ENCODE measurements at regions not wholly inside any gene's neighbourhood (a gene's known extent, or its start where the extent isn't known, plus 50 kb on each side); places are given as distances from the start of the nearest gene placed in this dataset.
"Not testable (repeated sequence)": the region's sequence is repeated elsewhere in the genome, so short reads cannot be mapped to it uniquely, and the experiment has no call there.

DNA sequence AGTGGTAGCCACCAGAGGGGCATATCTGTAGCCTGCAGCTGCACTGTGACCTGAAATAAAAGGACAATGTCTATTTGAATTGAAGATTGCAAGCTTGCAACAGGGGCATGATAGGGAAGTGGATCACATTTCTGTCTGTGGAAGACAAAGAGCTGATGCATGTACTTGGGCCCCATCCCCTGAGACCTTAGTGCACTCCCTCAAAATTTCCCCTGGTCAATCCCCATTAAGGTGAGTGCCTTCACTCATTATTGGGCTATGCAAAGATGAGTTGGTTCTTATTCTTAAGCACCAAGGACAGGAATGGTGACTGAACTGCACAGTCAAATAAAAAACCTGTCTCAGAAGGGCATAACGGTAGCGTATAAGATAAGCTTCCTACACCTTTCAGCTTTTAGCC is 273.1 kb upstream of the ARSJ start:
- H3K4me1 ChIP-seq, result no peaks in the 10 kb centered on the region
- H3K9me3 ChIP-seq, result no peaks in the 10 kb centered on the region
- H3K27ac ChIP-seq, result no peak overlapping the region
- H3K36me3 ChIP-seq, result no peaks in the 10 kb centered on the region
- H3K27me3 ChIP-seq, result no peaks in the 10 kb centered on the region
- intact Hi-C loops (cut with DNase I; ENCODE audit: low total_unique reads), result no loop called here
- DNase-seq, result no peak
- TF ChIP-seq POLR2A (IDR thresholded peaks at IDR 0.05), result no peak
- TF ChIP-seq, protein P1, sequence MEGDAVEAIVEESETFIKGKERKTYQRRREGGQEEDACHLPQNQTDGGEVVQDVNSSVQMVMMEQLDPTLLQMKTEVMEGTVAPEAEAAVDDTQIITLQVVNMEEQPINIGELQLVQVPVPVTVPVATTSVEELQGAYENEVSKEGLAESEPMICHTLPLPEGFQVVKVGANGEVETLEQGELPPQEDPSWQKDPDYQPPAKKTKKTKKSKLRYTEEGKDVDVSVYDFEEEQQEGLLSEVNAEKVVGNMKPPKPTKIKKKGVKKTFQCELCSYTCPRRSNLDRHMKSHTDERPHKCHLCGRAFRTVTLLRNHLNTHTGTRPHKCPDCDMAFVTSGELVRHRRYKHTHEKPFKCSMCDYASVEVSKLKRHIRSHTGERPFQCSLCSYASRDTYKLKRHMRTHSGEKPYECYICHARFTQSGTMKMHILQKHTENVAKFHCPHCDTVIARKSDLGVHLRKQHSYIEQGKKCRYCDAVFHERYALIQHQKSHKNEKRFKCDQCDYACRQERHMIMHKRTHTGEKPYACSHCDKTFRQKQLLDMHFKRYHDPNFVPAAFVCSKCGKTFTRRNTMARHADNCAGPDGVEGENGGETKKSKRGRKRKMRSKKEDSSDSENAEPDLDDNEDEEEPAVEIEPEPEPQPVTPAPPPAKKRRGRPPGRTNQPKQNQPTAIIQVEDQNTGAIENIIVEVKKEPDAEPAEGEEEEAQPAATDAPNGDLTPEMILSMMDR (IDR thresholded peaks at IDR 0.05 in 4 of 5, conservative IDR thresholded peaks at IDR 0.05 in 1 of 5), result no peak
- no peak for ATAC-seq
- in situ Hi-C loops (cut with MboI; ENCODE audit: low sequenced_read_pairs in 4 of 4), result no loop called here
- H3K4me3 ChIP-seq, result no peak overlapping the region

DNA sequence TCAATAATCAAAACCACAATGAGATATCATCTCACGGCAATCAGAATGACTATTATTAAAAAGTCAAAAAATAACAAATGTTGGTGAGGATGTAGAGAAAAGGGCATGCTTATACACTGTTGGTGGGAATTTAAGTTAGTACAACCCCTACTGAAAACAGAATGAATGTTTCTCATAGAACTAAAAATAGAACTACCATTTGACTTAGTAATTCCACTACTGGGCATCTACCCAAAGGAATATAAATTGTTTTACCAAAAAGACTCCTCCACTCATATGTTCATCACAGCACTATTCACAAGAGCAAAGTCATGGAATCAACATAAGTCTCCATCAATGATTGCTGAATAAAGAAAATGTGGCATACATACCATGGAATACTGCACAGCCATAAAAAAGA is 278.1 kb upstream of the ARSJ start:
- H3K27me3 ChIP-seq, result no peaks in the 10 kb centered on the region
- intact Hi-C loops (cut with DNase I; ENCODE audit: low total_unique reads) (no loop called here), in situ Hi-C loops (cut with MboI; ENCODE audit: low sequenced_read_pairs in 4 of 4) (no loop called here)
- H3K27ac ChIP-seq, result no peak overlapping the region
- no peak for TF ChIP-seq POLR2A (IDR thresholded peaks at IDR 0.05)
- TF ChIP-seq, protein P1 (IDR thresholded peaks at IDR 0.05 in 4 of 5, conservative IDR thresholded peaks at IDR 0.05 in 1 of 5), result no peak
- no peak for DNase-seq
- ATAC-seq, result no peak
- H3K4me1 ChIP-seq, result no peaks in the 10 kb centered on the region
- H3K9me3 ChIP-seq, result no peaks in the 10 kb centered on the region
- H3K36me3 ChIP-seq, result no peaks in the 10 kb centered on the region
- H3K4me3 ChIP-seq, result no peak overlapping the region

DNA sequence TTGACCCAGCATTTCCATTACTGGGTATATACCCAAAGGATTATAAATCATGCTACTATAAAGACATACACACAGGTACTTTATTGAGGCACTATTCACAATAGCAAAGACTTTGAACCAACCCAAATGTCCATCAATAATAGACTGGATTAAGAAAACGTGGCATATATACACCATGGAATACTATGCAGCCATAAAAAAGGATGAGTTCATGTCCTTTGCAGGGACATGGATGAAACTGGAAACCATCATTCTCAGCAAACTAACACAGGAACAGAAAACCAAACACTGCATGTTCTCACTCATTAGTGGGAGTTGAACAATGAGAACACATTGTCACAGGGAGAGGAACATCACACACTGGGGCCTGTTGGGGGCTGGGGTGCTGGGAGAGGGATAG is 283.0 kb upstream of the ARSJ start:
- H3K4me1 ChIP-seq; H3K27me3 ChIP-seq; H3K4me3 ChIP-seq; DNase-seq; H3K27ac ChIP-seq; ATAC-seq; intact Hi-C loops (cut with DNase I; ENCODE audit: low total_unique reads); H3K9me3 ChIP-seq; H3K36me3 ChIP-seq; in situ Hi-C loops (cut with MboI; ENCODE audit: low sequenced_read_pairs in 4 of 4): not testable (repeated sequence)

DNA sequence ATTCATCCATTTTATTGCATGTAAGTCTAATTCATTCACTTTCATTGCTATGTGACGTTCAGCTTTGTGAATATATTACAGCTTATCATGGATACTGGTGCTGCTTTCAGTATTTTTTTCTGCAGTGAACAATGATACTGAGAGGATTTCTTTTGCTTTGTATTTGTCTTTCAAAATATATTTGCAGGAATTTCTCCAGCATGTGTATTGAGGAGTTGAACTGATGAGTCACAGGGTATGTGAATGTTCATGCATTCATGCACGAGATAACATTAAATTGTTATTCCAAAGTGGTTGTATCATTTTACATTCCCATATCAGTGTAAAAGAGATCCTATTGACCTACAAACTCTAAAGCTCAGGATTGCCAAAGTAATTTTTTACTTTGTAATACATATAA is 283.8 kb upstream of the ARSJ start:
- H3K9me3 ChIP-seq, result no peaks in the 10 kb centered on the region
- intact Hi-C loops (cut with DNase I; ENCODE audit: low total_unique reads), result no loop called here
- in situ Hi-C loops (cut with MboI; ENCODE audit: low sequenced_read_pairs in 4 of 4), result no loop called here
- no peak overlapping the region for H3K27ac ChIP-seq
- no peak overlapping the region for H3K4me3 ChIP-seq
- DNase-seq (no peak), ATAC-seq (no peak)
- TF ChIP-seq, protein P1 (IDR thresholded peaks at IDR 0.05 in 4 of 5, conservative IDR thresholded peaks at IDR 0.05 in 1 of 5), result no peak
- TF ChIP-seq POLR2A (IDR thresholded peaks at IDR 0.05), result no peak
- H3K27me3 ChIP-seq, result no peaks in the 10 kb centered on the region
- no peaks in the 10 kb centered on the region for H3K4me1 ChIP-seq
- no peaks in the 10 kb centered on the region for H3K36me3 ChIP-seq

DNA sequence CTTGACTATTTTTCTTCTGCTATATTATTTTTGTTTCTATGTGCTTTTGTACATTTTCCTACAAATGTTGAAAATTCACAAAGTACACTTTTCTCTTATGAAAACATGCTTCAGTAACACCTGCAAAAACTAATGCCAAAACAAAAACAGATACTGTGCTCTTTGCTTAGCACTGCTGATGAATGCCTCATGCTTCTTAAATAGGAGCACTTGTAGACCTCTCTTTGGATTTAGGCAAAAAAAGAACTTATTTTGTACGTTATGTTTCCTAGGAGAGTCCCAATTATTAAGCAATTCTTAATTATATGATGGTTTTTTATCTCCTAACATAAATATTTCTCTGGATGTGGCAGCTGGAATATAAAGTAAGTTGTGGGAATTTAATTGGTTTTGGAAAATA is 285.0 kb upstream of the ARSJ start:
- no peak for DNase-seq
- no peak overlapping the region for H3K4me3 ChIP-seq
- no peaks in the 10 kb centered on the region for H3K36me3 ChIP-seq
- intact Hi-C loops (cut with DNase I; ENCODE audit: low total_unique reads) (no loop called here), in situ Hi-C loops (cut with MboI; ENCODE audit: low sequenced_read_pairs in 4 of 4) (no loop called here)
- H3K9me3 ChIP-seq, result no peaks in the 10 kb centered on the region
- no peaks in the 10 kb centered on the region for H3K4me1 ChIP-seq
- TF ChIP-seq POLR2A (IDR thresholded peaks at IDR 0.05), result no peak
- TF ChIP-seq, protein P1 (IDR thresholded peaks at IDR 0.05 in 4 of 5, conservative IDR thresholded peaks at IDR 0.05 in 1 of 5), result no peak
- no peak for ATAC-seq
- no peak overlapping the region for H3K27ac ChIP-seq
- H3K27me3 ChIP-seq, result no peaks in the 10 kb centered on the region

Data from gastrocnemius medialis (tissue), 4 donors.